SK-N-SH (cell line): ENCODE measurements at regions not wholly inside any gene's neighbourhood (a gene's known extent, or its start where the extent isn't known, plus 50 kb on each side); places are given as distances from the start of the nearest gene placed in this dataset.

Source experiments
- CTCF ChIA-PET: fragments of 300-600, 350-600 bp; formaldehyde crosslinking; extraction: SDS; loops from one replicate; lab custom pipeline; 2021; lab: Yijun Ruan, JAX
- POLR2A ChIA-PET: fragments of 350-600 bp; sonication (Branson Sonifier 250); formaldehyde crosslinking; extraction: SDS; loops from one replicate; lab custom pipeline; 2020; ENCODE audit warnings: antibody characterized with exemption, inconsistent platforms; lab: Yijun Ruan, JAX
- DNase-seq: peaks from one replicate; pipeline ENCODE4 v3.0.0; 2012
- H2AFZ ChIP-seq: fragments of 200-600 bp; sonication (generic); 2 replicates; pipeline ENCODE4 v1.8.1; 2016; ENCODE audit warnings: antibody characterized with exemption, mild to moderate bottlenecking, low read depth
- H3F3A ChIP-seq: fragments of 200-600 bp; sonication (generic); replicated peaks from 2 replicates; pipeline ENCODE3; 2016; ENCODE audit warnings: antibody characterized with exemption, mild to moderate bottlenecking; ENCODE audit not compliant: insufficient read depth
- H3K27ac ChIP-seq, 2 experiments: fragments of 200-500 bp in 1 of 2; fragments of 200-600 bp in 1 of 2; sonication (Bioruptor generic) in 1 of 2; sonication (generic), shearing (Covaris generic) in 1 of 2; 2 replicates each; pipeline versions ENCODE4 v1.5.1 to v1.6.1; 2014 to 2016; ENCODE audit warnings: low read depth in 2 of 2, inconsistent platforms in 1 of 2, low read length in 1 of 2, mild to moderate bottlenecking in 1 of 2, mixed read lengths in 1 of 2
- H3K27me3 ChIP-seq: fragments of 200-600 bp; sonication (generic), shearing (Covaris generic); 2 replicates; pipeline ENCODE4 v1.6.1; 2016; ENCODE audit warnings: mixed run types; ENCODE audit not compliant: insufficient read depth
- H3K36me3 ChIP-seq, 2 experiments: fragments of 200-500 bp in 1 of 2; fragments of 200-600 bp in 1 of 2; sonication (Bioruptor generic) in 1 of 2; sonication (generic) in 1 of 2; replicated peaks in 1 of 2; 2 replicates each; pipeline versions ENCODE3 to v1.5.1; 2014 to 2016; ENCODE audit warnings: low read length in 1 of 2, mild to moderate bottlenecking in 1 of 2; ENCODE audit not compliant: insufficient read depth in 2 of 2, control insufficient read depth in 1 of 2
- H3K4me1 ChIP-seq, 2 experiments: fragments of 200-500 bp in 1 of 2; fragments of 200-600 bp in 1 of 2; sonication (Bioruptor generic) in 1 of 2; sonication (generic), shearing (Covaris generic) in 1 of 2; 2 replicates each; pipeline versions ENCODE4 v1.5.1 to v1.6.1; 2014 to 2016; ENCODE audit warnings: low read depth in 1 of 2, low read length in 1 of 2, mixed run types in 1 of 2; ENCODE audit not compliant: insufficient read depth in 2 of 2, control insufficient read depth in 1 of 2
- H3K4me2 ChIP-seq: fragments of 200-600 bp; sonication (generic), shearing (Covaris generic); 2 replicates; pipeline ENCODE4 v1.6.1; 2017; ENCODE audit warnings: mixed run types
- H3K4me3 ChIP-seq, 2 experiments: fragments of 200-500 bp in 1 of 2; fragments of 200-600 bp in 1 of 2; sonication (Bioruptor generic) in 1 of 2; sonication (generic), shearing (Covaris generic) in 1 of 2; 2 replicates each; pipeline versions ENCODE4 v1.5.1 to v1.8.1; 2014 to 2016; ENCODE audit warnings: low read depth in 2 of 2, inconsistent platforms in 1 of 2, low read length in 1 of 2, mild to moderate bottlenecking in 1 of 2, mixed read lengths in 1 of 2, moderate library complexity in 1 of 2
- H3K79me2 ChIP-seq: fragments of 200-600 bp; sonication (generic); 2 replicates; pipeline ENCODE4 v1.8.1; 2017; ENCODE audit warnings: mild to moderate bottlenecking; ENCODE audit not compliant: insufficient read depth
- H3K9ac ChIP-seq: fragments of 200-600 bp; sonication (generic); 2 replicates; pipeline ENCODE4 v1.6.1; 2017; ENCODE audit warnings: mixed run types
- H3K9me2 ChIP-seq: fragments of 200-600 bp; sonication (generic); 2 replicates; pipeline ENCODE4 v1.6.1; 2017; ENCODE audit warnings: mixed run types
- H3K9me3 ChIP-seq: fragments of 200-600 bp; sonication (generic); 2 replicates; pipeline ENCODE4 v1.6.1; 2017; ENCODE audit warnings: mixed run types, mild to moderate bottlenecking, moderate library complexity
- H4K20me1 ChIP-seq: fragments of 200-600 bp; sonication (generic); 2 replicates; pipeline ENCODE4 v1.6.1; 2017; ENCODE audit warnings: mild to moderate bottlenecking, mixed run types; ENCODE audit not compliant: insufficient read depth
- CHD2 ChIP-seq: fragments of 150-350 bp; IDR thresholded peaks from 2 replicates; pipeline ENCODE4 v1.6.1; 2018; ENCODE audit warnings: low read length; ENCODE audit not compliant: partially characterized antibody
- ELF1 ChIP-seq: IDR thresholded peaks from 2 replicates; pipeline ENCODE4 v1.4.0; 2012
- EP300 ChIP-seq, 2 experiments: IDR thresholded peaks; 2 replicates each; pipeline versions ENCODE4 v1.4.0 to v1.6.1; 2012; ENCODE audit warnings: borderline replicate concordance in 1 of 2, low read depth in 1 of 2, low read length in 1 of 2
- FOSL2 ChIP-seq: IDR thresholded peaks from 2 replicates; pipeline ENCODE4 v1.4.0; 2012; ENCODE audit warnings: low read depth, mild to moderate bottlenecking, moderate library complexity, borderline replicate concordance
- GABPA ChIP-seq: IDR thresholded peaks from 2 replicates; pipeline ENCODE4 v1.4.0; 2012; ENCODE audit warnings: low read depth, mild to moderate bottlenecking
- GATA2 ChIP-seq: sonication (generic); formaldehyde crosslinking; IDR thresholded peaks from 2 replicates; pipeline ENCODE4 v1.5.0; 2020; ENCODE audit warnings: mild to moderate bottlenecking, missing genetic modification reagents
- MEF2A ChIP-seq: IDR thresholded peaks from 2 replicates; pipeline ENCODE4 v1.4.0; 2012; ENCODE audit warnings: low read depth, borderline replicate concordance
- NRF1 ChIP-seq: IDR thresholded peaks from 2 replicates; pipeline ENCODE4 v1.6.1; 2012; ENCODE audit warnings: low read depth, mild to moderate bottlenecking, low read length
- POLR2AphosphoS5 ChIP-seq: IDR thresholded peaks from 2 replicates; pipeline ENCODE4 v1.6.1; 2012; ENCODE audit warnings: low read depth, low read length
- RAD21 ChIP-seq: IDR thresholded peaks from 2 replicates; pipeline ENCODE4 v1.6.1; 2012; ENCODE audit warnings: mild to moderate bottlenecking, low read length
- RCOR1 ChIP-seq: fragments of 150-350 bp; IDR thresholded peaks from 2 replicates; pipeline ENCODE4 v1.6.1; 2017; ENCODE audit warnings: antibody characterized with exemption, low read length
- RFX5 ChIP-seq: IDR thresholded peaks from 2 replicates; pipeline ENCODE4 v1.6.1; 2012; ENCODE audit warnings: mild to moderate bottlenecking, improper control_type of control experiment, low read length
- SIN3A ChIP-seq: IDR thresholded peaks from 2 replicates; pipeline ENCODE4 v1.6.1; 2012; ENCODE audit warnings: low read depth, mild to moderate bottlenecking, low read length, moderate library complexity, borderline replicate concordance
- SMC3 ChIP-seq: IDR thresholded peaks from 2 replicates; pipeline ENCODE4 v1.6.1; 2012; ENCODE audit warnings: low read depth, low read length, improper control_type of control experiment
- TCF12 ChIP-seq: IDR thresholded peaks from 2 replicates; pipeline ENCODE4 v1.4.0; 2012
- USF1 ChIP-seq: IDR thresholded peaks from 2 replicates; pipeline ENCODE4 v1.4.0; 2012; ENCODE audit warnings: low read depth, borderline replicate concordance
- WGBS: methylation state at CpG from one replicate; pipeline ENCODE4 v1.1.6; 2017; ENCODE audit warnings: low lambda C conversion rate; 5-methylcytosine and 5-hydroxymethylcytosine counted together
- TF ChIP-seq, protein P1 (sequence below): fragments of 150-350 bp; IDR thresholded peaks from 2 replicates; pipeline ENCODE4 v1.6.1; 2017; ENCODE audit warnings: antibody characterized with exemption, low read length, low read depth, borderline replicate concordance
- TF ChIP-seq, protein P2 (sequence below): fragments of 200-600 bp; sonication (generic); IDR thresholded peaks from 2 replicates; pipeline ENCODE4 v1.6.1; 2017; ENCODE audit warnings: antibody characterized with exemption, mild to moderate bottlenecking, moderate library complexity
- TF ChIP-seq, protein P3 (sequence below): IDR thresholded peaks from 2 replicates; pipeline ENCODE4 v1.4.0; 2012; ENCODE audit warnings: low read depth

GRCh38 chr15:98280284-98280975 is 319.9 kb downstream of the ARRDC4 start:
- H3F3A ChIP-seq = no peaks in the 10 kb centered on the region
- H3K27me3 ChIP-seq = peaks cover 28% of the 10 kb centered on the region
- no peaks in the 10 kb centered on the region for H3K9me3 ChIP-seq
- no peaks in the 10 kb centered on the region for H3K36me3 ChIP-seq
- H3K4me2 ChIP-seq = no peak overlapping the region
- H3K4me3 ChIP-seq = no peak overlapping the region
- ChIA-PET CTCF (interaction anchor here (0.8 to 1.1 kb wide), 4 partner anchors 9 to 31 kb away, joined by 3 read pairs; no protein-coding TSS in a partner anchor), POLR2A (no interaction called here)
- WGBS = 5% methylated on average over 15 of the region's 15 CpGs
- H3K4me1 ChIP-seq = no peaks in the 10 kb centered on the region
- no peak overlapping the region for H2AFZ ChIP-seq
- no peak overlapping the region for H3K9ac ChIP-seq
- no peak overlapping the region for H3K27ac ChIP-seq
- no peaks in the 10 kb centered on the region for H3K9me2 ChIP-seq
- no peaks in the 10 kb centered on the region for H3K79me2 ChIP-seq
- TF ChIP-seq FOSL2 (no peak), POLR2AphosphoS5 (no peak), ELF1 (no peak), RCOR1 (no peak), CHD2 (no peak), GABPA (no peak), GATA2 (CRISPR knock-in tag) (no peak), RAD21 (no peak), RFX5 (no peak), USF1 (no peak), EP300 (IDR thresholded peaks at IDR 0.05; ENCODE audit: borderline replicate concordance in 1 of 2, low read depth in 1 of 2, low read length in 1 of 2) (no peak), TCF12 (no peak), SIN3A (no peak), NRF1 (no peak), SMC3 (no peak), MEF2A (no peak)
- TF ChIP-seq, protein P1, sequence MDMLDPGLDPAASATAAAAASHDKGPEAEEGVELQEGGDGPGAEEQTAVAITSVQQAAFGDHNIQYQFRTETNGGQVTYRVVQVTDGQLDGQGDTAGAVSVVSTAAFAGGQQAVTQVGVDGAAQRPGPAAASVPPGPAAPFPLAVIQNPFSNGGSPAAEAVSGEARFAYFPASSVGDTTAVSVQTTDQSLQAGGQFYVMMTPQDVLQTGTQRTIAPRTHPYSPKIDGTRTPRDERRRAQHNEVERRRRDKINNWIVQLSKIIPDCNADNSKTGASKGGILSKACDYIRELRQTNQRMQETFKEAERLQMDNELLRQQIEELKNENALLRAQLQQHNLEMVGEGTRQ = no peak
- TF ChIP-seq, protein P2, sequence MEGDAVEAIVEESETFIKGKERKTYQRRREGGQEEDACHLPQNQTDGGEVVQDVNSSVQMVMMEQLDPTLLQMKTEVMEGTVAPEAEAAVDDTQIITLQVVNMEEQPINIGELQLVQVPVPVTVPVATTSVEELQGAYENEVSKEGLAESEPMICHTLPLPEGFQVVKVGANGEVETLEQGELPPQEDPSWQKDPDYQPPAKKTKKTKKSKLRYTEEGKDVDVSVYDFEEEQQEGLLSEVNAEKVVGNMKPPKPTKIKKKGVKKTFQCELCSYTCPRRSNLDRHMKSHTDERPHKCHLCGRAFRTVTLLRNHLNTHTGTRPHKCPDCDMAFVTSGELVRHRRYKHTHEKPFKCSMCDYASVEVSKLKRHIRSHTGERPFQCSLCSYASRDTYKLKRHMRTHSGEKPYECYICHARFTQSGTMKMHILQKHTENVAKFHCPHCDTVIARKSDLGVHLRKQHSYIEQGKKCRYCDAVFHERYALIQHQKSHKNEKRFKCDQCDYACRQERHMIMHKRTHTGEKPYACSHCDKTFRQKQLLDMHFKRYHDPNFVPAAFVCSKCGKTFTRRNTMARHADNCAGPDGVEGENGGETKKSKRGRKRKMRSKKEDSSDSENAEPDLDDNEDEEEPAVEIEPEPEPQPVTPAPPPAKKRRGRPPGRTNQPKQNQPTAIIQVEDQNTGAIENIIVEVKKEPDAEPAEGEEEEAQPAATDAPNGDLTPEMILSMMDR = no peak
- TF ChIP-seq, protein P3, sequence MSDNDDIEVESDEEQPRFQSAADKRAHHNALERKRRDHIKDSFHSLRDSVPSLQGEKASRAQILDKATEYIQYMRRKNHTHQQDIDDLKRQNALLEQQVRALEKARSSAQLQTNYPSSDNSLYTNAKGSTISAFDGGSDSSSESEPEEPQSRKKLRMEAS = no peak
- no peak for DNase-seq
- no peaks in the 10 kb centered on the region for H4K20me1 ChIP-seq
